HG03571 (cell line): ENCODE measurements at regions not wholly inside any gene's neighbourhood (a gene's known extent, or its start where the extent isn't known, plus 50 kb on each side); places are given as distances from the start of the nearest gene placed in this dataset.

Experiments used
- ATAC-seq: cut with Tn5 transposase; IDR thresholded peaks from one replicate; pipeline ENCODE4 v1.9.1; 2021; ENCODE audit not compliant: unreplicated experiment

DNA sequence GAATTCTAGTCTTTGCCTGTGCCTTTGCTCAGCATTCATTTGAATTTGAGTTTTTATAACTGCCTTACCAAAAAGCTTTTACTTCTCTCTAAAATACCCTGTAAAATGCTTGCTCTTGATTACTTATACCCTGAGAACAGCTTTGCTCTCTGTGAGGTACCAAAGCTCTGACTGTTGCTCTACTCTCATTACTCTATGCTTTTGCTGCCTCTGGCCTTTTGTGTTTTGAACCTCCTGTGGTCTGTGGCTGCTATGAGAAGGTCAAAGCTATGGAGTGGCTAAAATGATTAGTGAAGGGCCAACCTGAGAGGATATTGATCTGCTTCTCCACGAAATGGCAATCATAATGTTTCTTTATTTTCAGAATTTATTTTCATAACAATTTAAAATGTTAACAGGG, 375.6 kb upstream of the IMPG1 start:
- no peak for ATAC-seq

- ATAC-seq: no peak
Measured at GRCh38 chr6:76441875-76442274, 369.4 kb upstream of the IMPG1 start.

- ATAC-seq: no peak
Measured at GRCh38 chr6:76439811-76440210, 367.3 kb upstream of the IMPG1 start.

- no peak for ATAC-seq
Measured at GRCh38 chr6:76438768-76439167, 366.3 kb upstream of the IMPG1 start.

GRCh38 chr6:76435174-76435573, 362.7 kb upstream of the IMPG1 start:
- ATAC-seq: no peak

DNA sequence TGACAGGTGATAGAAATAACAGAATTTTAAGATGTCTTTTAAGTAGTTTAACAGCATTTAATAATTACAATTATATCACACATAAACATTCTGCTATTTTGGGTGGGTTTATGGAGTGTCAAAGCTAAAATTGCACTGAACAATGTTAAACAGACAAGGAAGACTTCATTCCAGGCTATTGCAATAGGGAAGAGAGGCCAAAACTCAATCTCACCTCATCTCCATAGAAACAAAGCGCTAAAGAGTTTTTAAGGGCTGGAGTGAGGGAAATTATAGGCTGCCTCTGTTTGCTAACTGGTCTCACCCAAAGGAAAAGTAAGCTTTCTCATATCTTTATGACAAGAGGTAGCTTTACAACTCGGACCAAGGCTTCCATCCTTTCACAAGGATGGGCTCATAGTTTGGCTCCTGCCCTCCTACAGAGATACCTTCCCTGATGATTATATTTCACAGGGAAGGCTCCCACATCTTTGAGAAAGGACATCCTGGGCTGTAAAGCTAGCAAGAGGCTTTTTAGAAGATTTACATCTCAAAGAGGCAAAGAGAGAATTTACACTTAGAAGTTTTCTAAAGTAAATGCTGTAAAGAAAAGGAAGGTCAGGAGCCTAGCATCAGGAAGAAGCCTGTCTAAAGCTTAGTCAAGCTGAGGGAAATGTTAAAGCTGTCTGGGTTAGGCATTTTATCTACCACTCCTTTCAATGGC, 350.2 kb upstream of the IMPG1 start:
- no peak for ATAC-seq

DNA sequence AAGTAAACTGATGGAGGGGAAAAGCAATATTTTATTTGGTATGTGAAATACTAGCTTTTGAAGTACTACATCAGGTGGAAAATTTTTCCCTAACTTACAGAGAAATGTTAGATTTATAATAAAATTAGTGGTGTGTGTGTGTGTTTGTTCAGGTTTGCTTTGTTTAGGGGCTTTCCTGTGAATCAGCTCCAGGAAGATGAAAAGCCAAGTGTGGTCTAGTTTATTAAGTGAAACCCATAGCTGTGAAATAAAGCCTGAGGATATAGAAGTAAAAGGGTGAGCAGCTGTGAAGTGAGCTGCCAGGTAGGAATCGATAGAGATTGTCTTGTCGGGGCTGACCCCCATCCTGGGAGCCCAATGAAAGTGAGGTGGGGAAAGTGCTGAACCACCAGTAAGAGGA, 347.6 kb upstream of the IMPG1 start:
- no peak for ATAC-seq

- ATAC-seq: no peak
Measured at GRCh38 chr6:76418560-76419223, 346.2 kb upstream of the IMPG1 start.

GRCh38 chr6:76416821-76417605, 344.6 kb upstream of the IMPG1 start:
- ATAC-seq: no peak

DNA sequence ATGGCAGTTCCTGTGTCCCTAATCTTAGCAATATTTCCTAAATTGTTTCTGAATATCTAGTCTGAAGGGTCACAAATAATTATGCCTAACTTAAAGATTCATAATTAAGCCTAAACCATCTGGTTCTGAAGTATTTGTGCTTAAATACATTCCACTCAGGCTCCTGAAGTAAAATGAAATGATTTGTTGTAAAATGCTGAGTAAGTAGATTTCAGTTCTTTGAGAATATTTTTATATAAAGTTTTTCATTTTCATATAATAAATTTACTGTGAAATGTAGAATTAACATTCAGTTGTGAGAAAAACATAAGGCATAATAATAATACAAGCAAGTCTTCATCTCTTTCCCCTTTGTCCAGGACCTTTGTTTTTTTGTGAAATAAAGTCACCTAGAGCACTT, 330.6 kb upstream of the IMPG1 start:
- ATAC-seq: no peak

DNA sequence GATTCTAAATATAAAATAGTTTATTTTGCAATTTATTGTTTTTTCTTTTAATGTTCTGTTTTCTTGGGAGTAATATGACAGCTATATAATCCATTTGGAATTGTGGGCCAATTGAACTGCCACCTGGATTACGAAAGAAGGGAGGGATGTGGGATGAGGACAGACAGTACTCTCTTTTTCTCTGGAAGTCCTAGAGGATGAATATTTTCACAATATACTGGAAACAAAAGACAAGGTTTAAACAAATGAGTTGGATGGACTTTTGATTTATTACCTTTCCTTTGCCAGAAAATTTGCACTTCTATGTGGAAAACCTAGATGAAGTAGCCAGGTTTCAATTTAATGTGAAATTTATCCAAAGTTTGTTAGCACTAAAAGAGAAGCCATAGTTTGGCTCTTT, 325.5 kb upstream of the IMPG1 start:
- no peak for ATAC-seq

- ATAC-seq: no peak
Measured at GRCh38 chr6:76382201-76382600, 309.7 kb upstream of the IMPG1 start.

GRCh38 chr6:76381612-76382011, 309.1 kb upstream of the IMPG1 start:
- no peak for ATAC-seq

GRCh38 chr6:76351275-76351674, 278.8 kb upstream of the IMPG1 start:
- ATAC-seq: no peak

- no peak for ATAC-seq
Measured at GRCh38 chr6:76347539-76347938, 275.1 kb upstream of the IMPG1 start.

DNA sequence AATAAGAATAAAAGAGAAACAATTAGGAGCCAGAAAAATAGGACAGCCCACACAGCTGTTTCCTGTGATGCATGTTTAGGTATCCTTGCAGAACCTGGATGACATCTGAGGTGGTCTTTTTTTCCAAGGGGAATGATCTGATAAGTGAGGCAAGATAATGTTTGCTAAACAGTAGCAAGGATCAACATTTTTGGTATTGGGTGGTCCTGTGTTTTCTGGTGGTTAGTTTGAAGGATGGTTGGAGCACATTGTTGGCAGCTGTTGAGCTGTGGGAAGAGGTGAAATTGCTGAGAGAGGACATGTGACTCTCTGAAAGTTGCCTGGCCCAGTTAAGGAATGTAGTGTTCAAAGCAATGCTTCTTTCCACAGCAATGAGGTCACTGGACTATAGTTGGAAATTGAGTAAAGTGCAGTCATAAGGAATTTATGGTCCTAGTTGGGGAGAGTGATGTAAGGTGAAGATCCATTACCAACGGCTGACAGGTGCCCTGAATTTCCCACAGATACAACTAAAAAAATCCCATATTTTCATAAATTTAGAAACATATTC, 270.2 kb upstream of the IMPG1 start:
- no peak for ATAC-seq

GRCh38 chr6:76330031-76330430, 257.6 kb upstream of the IMPG1 start:
- ATAC-seq: no peak

DNA sequence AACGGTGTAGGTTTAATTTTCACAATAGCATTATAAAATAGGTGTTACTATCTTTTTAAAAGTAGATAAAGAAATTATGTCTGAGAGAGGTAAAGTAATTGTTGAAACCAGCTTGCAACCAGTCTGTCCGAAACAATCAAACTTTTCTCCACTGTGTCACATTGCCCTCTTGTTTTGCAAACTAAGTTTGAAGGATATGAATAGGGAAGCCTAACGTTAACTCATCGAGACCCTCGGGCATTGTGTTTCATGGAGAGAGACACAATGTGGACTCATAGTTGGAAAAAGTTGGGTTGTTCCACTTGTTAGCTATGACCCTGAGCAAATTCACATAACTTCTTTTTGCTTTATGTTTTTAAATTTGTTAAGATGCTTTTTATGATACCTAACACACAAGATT, 254.4 kb upstream of the IMPG1 start:
- no peak for ATAC-seq
